Esophagus squamous epithelium (tissue), 4 donors: ENCODE measurements at regions not wholly inside any gene's neighbourhood (a gene's known extent, or its start where the extent isn't known, plus 50 kb on each side); places are given as distances from the start of the nearest gene placed in this dataset.

ENCODE experiments used
- POLR2A ChIP-seq, 4 donors: fragments of 450-650 bp; IDR thresholded peaks; one replicate each; pipeline ENCODE4 v1.6.1; 2017; ENCODE audit warnings: antibody characterized with exemption in 4 of 4, mild to moderate bottlenecking in 4 of 4, moderate library complexity in 3 of 4
- TF ChIP-seq, protein P1 (sequence below), 6 experiments: fragments of 450-650 bp in 4 of 6; fragments of 200-600 bp in 2 of 6; sonication (generic) in 2 of 6; IDR thresholded peaks; one replicate each; pipeline ENCODE4 v1.5.1; 2016 to 2019; ENCODE audit warnings: antibody characterized with exemption in 6 of 6, mild to moderate bottlenecking in 4 of 6, moderate library complexity in 4 of 6

DNA sequence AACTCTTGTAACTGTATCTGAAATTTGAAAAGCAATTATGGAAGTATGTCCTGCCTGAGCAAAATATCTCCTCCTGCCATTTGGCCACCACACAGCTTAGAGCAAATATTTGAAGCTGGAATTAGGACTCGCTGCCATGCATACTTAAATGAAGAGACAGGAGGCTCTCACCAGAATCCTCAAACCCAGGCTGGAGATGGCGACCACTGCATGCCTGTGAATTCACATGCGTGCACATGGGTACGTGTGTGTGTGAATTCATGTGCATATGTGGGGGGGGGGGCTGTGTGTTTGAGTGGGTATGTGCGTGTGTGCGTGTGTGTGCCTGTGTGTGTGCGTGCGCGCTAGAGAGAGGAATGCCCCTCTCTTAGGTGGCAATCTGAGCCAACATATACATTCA lies 84.1 kb upstream of the IRX1 start:
- TF ChIP-seq, protein P1, sequence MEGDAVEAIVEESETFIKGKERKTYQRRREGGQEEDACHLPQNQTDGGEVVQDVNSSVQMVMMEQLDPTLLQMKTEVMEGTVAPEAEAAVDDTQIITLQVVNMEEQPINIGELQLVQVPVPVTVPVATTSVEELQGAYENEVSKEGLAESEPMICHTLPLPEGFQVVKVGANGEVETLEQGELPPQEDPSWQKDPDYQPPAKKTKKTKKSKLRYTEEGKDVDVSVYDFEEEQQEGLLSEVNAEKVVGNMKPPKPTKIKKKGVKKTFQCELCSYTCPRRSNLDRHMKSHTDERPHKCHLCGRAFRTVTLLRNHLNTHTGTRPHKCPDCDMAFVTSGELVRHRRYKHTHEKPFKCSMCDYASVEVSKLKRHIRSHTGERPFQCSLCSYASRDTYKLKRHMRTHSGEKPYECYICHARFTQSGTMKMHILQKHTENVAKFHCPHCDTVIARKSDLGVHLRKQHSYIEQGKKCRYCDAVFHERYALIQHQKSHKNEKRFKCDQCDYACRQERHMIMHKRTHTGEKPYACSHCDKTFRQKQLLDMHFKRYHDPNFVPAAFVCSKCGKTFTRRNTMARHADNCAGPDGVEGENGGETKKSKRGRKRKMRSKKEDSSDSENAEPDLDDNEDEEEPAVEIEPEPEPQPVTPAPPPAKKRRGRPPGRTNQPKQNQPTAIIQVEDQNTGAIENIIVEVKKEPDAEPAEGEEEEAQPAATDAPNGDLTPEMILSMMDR (IDR thresholded peaks at IDR 0.05) = no peak
- no peak for TF ChIP-seq POLR2A (IDR thresholded peaks at IDR 0.05)
